ENCODE measurements at regions not wholly inside any gene's neighbourhood (a gene's known extent, or its start where the extent isn't known, plus 50 kb on each side); places are given as distances from the start of the nearest gene placed in this dataset.

GRCh38 chr6:16852671-16853070, 91.4 kb upstream of the ATXN1 start:
- DNase-seq (ENCODE audit: low spot score), result no peak

GRCh38 chr6:16851758-16852157, 90.5 kb upstream of the ATXN1 start:
- DNase-seq (ENCODE audit: low spot score), result no peak

- DNase-seq (ENCODE audit: low spot score), result peak; percentile 26
Observed at GRCh38 chr6:16851044-16851540, 89.8 kb upstream of the ATXN1 start.

GRCh38 chr6:16850681-16851026, 89.4 kb upstream of the ATXN1 start:
- no peak for DNase-seq (ENCODE audit: low spot score)

- DNase-seq (ENCODE audit: low spot score), result peak; percentile 86
Observed at GRCh38 chr6:16849988-16850680, 88.9 kb upstream of the ATXN1 start.

GRCh38 chr6:16849280-16849987, 88.2 kb upstream of the ATXN1 start:
- peak; percentile 89 for DNase-seq (ENCODE audit: low spot score)

- no peak for DNase-seq (ENCODE audit: low spot score)
Observed at GRCh38 chr6:16846399-16846778, 85.1 kb upstream of the ATXN1 start.

DNA sequence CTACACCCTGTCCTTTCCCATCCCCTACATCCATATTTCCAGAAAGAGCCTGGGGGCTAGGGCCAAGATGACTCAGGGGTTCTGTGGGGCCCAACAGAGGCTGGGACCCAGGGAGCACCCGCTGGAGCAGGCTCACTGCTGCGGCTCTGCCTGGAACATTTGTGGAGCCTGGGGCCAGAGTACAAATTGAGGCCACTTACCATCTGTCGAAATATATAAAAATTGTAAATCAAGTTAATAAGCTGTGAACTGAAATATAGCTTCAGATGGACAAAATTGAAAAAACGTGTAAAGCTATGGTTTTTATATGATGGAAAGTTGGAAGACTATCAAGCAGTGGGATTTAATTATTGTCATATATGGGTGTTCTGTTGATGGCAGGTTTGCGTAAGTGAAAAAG, 82.9 kb upstream of the ATXN1 start:
- no peak for DNase-seq (ENCODE audit: low spot score)

GRCh38 chr6:16842676-16843075, 81.4 kb upstream of the ATXN1 start:
- no peak for DNase-seq (ENCODE audit: low spot score)

- no peak for DNase-seq (ENCODE audit: low spot score)
Observed at GRCh38 chr6:16841241-16841640, 80.0 kb upstream of the ATXN1 start.

- DNase-seq (ENCODE audit: low spot score), result no peak
Observed at GRCh38 chr6:16840725-16841124, 79.5 kb upstream of the ATXN1 start.

- DNase-seq (ENCODE audit: low spot score), result no peak
Observed at GRCh38 chr6:16840291-16840690, 79.0 kb upstream of the ATXN1 start.

DNA sequence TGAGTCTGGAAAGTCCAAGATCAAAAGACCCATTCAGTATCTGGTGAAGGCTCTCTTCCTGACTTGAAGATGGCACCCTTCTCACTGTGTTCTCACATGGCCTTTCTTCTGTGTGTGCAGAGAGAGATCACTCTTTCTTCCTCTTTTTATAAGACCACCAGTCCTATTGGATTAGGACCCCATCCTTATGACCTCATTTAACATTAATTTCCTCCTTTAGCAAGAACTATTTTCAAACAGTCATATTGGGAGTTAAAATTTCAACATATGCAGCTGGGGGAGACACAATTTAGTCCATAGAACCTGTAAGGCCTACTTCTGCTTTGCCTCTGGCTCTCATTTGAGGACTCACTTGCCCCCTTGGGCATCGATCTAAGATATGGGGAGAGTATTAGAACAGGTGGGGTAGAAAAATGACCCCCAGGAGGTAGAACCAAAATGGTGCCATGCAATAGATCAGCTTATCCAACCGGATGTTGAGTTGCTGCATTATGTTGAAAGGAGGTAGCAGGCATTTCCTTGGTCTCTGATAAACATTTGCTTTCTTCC, 78.4 kb upstream of the ATXN1 start:
- DNase-seq (ENCODE audit: low spot score), result no peak

DNA sequence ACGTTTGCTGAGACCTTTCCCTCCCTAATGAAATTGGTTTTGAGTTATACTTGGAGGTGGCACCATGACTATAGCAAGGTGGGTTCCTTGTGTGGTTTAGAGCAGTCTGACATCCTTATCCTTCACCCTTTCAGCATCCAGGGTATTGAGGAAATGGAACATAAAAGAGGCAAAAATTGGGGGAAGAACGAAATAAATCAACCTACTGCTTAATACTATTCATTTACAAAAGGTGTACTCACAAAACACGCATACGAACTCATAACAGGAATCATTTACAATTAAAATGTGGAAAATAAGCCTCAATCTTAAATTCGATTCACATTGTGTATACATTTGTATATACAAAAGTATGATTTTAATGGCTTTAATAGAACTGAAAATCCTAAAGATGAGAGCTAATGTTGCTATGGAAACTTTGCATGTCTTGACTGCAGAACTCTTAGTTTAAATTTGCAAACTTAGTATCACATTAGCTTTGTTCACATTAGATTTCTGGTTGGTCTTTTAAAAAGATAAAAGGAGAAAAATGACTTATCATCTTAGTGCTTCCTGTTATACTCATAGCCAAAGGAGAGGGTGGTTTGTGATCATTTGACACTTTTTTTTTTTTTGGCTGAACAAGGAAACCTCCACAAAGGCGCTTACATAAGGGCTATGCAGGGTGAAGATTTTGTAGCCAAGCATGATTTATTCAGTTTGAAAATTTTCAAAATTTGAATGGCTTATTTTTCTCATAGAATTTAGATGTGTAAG, 76.1 kb upstream of the ATXN1 start:
- no peak for DNase-seq (ENCODE audit: low spot score)

- DNase-seq (ENCODE audit: low spot score), result no peak
Observed at GRCh38 chr6:16836144-16836981, 75.1 kb upstream of the ATXN1 start.

- DNase-seq (ENCODE audit: low spot score), result no peak
Observed at GRCh38 chr6:16834242-16834641, 73.0 kb upstream of the ATXN1 start.

- no peak for DNase-seq (ENCODE audit: low spot score)
Observed at GRCh38 chr6:16832721-16833120, 71.5 kb upstream of the ATXN1 start.

GRCh38 chr6:16832043-16832567, 70.8 kb upstream of the ATXN1 start:
- no peak for DNase-seq (ENCODE audit: low spot score)

DNA sequence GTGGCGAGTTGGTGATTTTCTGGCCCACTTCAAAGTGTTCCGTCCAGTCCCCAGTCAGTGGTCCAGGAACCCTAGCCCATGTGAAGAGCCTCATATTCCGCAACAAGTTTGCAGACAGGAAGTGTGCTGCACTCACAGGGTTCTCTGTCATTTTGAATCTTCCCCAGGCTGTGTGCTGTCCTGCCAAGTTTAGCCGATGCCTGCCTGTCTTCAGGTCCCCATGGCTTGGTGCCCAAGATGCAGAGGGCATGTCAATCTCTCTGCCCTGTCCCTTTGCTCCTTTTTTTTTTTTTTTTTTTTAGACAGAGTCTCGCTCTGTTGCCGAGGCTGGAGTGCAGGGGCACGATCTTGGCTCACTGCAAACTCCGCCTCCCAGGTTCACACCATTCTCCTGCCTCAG, 69.9 kb upstream of the ATXN1 start:
- no peak for DNase-seq (ENCODE audit: low spot score)

GRCh38 chr6:16828058-16828457, 66.8 kb upstream of the ATXN1 start:
- DNase-seq (ENCODE audit: low spot score), result no peak

- DNase-seq (ENCODE audit: low spot score), result no peak
Observed at GRCh38 chr6:16827627-16828026, 66.4 kb upstream of the ATXN1 start.
